ENCODE measurements at regions not wholly inside any gene's neighbourhood (a gene's known extent, or its start where the extent isn't known, plus 50 kb on each side); places are given as distances from the start of the nearest gene placed in this dataset.

DNA sequence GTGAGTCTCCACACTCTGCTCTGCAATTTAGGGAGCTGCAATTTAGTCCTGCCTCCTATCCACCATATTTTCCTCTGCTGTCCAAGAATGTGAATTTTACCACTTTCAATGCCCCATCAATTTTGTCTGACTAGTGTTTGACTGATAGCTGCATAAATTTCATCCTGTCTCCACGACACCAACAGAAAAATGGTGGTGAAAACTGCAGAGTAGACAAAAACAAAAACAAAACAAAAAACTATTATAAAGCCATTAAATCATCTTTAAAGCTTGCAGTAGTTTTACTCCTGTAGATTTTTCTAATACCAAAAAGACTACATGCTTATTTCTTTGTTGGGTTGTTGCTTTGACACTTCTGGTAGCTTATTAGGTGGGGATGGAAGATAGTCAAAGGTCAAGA, 322.0 kb downstream of the PAX1 start:
- no peak overlapping the region for H4K91ac ChIP-seq (ENCODE audit: insufficient read length, low read depth, low read length)
- WGBS (ENCODE audit: extremely low coverage, insufficient read length, low lambda C conversion rate) = no CpG with 5 or more reads among the region's 1 CpG
- peaks cover 0 to 6% (median 0%) of the 10 kb centered on the region in 3 experiments; a peak in 2 of 7 replicates for H3K36me3 Mint-ChIP-seq (ENCODE audit: insufficient read depth in 1 of 3, low read depth in 3 of 3)
- no peaks in the 10 kb centered on the region for H4K20me1 ChIP-seq (ENCODE audit: control insufficient read depth, insufficient read depth, insufficient read length)
- H3K27me3 Mint-ChIP-seq (ENCODE audit: low read depth) = no peaks in the 10 kb centered on the region
- no peaks in the 10 kb centered on the region for H3K23me2 ChIP-seq (ENCODE audit: insufficient read length, low read depth, low read length, poor library complexity, severe bottlenecking)
- no peaks in the 10 kb centered on the region for H3K27me3 ChIP-seq (ENCODE audit: insufficient read depth, low read length)
- no peak overlapping the region for H3K18ac ChIP-seq (ENCODE audit: insufficient read length, low read depth, low read length)
- H2BK12ac ChIP-seq (ENCODE audit: insufficient read length, low read depth, low read length) = no peak overlapping the region
- H4K5ac ChIP-seq (ENCODE audit: insufficient read length, low read depth, low read length) = no peak overlapping the region
- H2BK15ac ChIP-seq (ENCODE audit: low read depth, low read length) = no peak overlapping the region
- TF ChIP-seq, protein P1, sequence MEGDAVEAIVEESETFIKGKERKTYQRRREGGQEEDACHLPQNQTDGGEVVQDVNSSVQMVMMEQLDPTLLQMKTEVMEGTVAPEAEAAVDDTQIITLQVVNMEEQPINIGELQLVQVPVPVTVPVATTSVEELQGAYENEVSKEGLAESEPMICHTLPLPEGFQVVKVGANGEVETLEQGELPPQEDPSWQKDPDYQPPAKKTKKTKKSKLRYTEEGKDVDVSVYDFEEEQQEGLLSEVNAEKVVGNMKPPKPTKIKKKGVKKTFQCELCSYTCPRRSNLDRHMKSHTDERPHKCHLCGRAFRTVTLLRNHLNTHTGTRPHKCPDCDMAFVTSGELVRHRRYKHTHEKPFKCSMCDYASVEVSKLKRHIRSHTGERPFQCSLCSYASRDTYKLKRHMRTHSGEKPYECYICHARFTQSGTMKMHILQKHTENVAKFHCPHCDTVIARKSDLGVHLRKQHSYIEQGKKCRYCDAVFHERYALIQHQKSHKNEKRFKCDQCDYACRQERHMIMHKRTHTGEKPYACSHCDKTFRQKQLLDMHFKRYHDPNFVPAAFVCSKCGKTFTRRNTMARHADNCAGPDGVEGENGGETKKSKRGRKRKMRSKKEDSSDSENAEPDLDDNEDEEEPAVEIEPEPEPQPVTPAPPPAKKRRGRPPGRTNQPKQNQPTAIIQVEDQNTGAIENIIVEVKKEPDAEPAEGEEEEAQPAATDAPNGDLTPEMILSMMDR (conservative IDR thresholded peaks at IDR 0.05) = no peak
- no peak overlapping the region for H3K27ac Mint-ChIP-seq
- H3K79me1 ChIP-seq (ENCODE audit: insufficient read depth, low read depth, low read length, poor library complexity, severe bottlenecking) = no peaks in the 10 kb centered on the region
- H3K4me3 Mint-ChIP-seq = no peak overlapping the region
- no peak overlapping the region for H3K27ac ChIP-seq (ENCODE audit: insufficient read length, low read depth, low read length)
- peaks cover 4% of the 10 kb centered on the region; the same call in 1 of the 2 replicates for H3K4me1 ChIP-seq (ENCODE audit: insufficient read depth, low read length)
- H3K9ac ChIP-seq (ENCODE audit: extremely low read depth, insufficient read length, low read length) = no peak overlapping the region
- no peak overlapping the region for H3K14ac ChIP-seq (ENCODE audit: insufficient read depth, low read length)
- DNase-seq = no peak
- H2AK5ac ChIP-seq (ENCODE audit: insufficient read length, low read length) = no peak overlapping the region
- H3K9me3 Mint-ChIP-seq = peaks cover 3 to 4% of the 10 kb centered on the region in 2 experiments; a peak in 1 of 5 replicates
- peaks cover 9 to 11% of the 10 kb centered on the region in 2 experiments for H3K4me1 Mint-ChIP-seq
- H3K79me2 ChIP-seq (ENCODE audit: insufficient read depth, low read length) = no peaks in the 10 kb centered on the region
- H3K23ac ChIP-seq (ENCODE audit: insufficient read length, low read depth, low read length) = no peak overlapping the region
- H2BK20ac ChIP-seq (ENCODE audit: low read depth, low read length, poor library complexity, severe bottlenecking) = no peak overlapping the region
- no peak overlapping the region for H3K4me2 ChIP-seq (ENCODE audit: insufficient read depth, insufficient read length, low read length)
- no peaks in the 10 kb centered on the region for H3K9me3 ChIP-seq (ENCODE audit: control insufficient read depth, low read depth, low read length)
- H4K8ac ChIP-seq (replicated peaks; ENCODE audit: insufficient read length, low read depth, low read length) = no peak overlapping the region
- H2BK5ac ChIP-seq (ENCODE audit: insufficient read length, low read length) = no peak overlapping the region
- H2AFZ ChIP-seq (ENCODE audit: low read length) = no peak overlapping the region
- H3T11ph ChIP-seq (ENCODE audit: low read length) = no peak overlapping the region
- no peak overlapping the region for H2BK120ac ChIP-seq (ENCODE audit: low read depth, low read length, poor library complexity, severe bottlenecking)
- H3K56ac ChIP-seq (ENCODE audit: insufficient read length, low read depth, low read length) = no peak overlapping the region
- no peak overlapping the region for H3K4ac ChIP-seq (ENCODE audit: low read depth, low read length)

Data from H9 (cell line).